ENCODE measurements at regions not wholly inside any gene's neighbourhood (a gene's known extent, or its start where the extent isn't known, plus 50 kb on each side); places are given as distances from the start of the nearest gene placed in this dataset.

- intact Hi-C loops (cut with micrococcal nuclease): no loop called here
- no peak overlapping the region for H3K4me2 ChIP-seq (ENCODE audit: insufficient read depth, low read length)
- no peak overlapping the region for H3K4me3 ChIP-seq (replicated peaks in 1 of 3; ENCODE audit: insufficient read depth in 1 of 3, low read depth in 1 of 3, low read length in 3 of 3)
- H2AFZ ChIP-seq (ENCODE audit: low read depth, low read length): no peak overlapping the region
- H3K27ac ChIP-seq (ENCODE audit: insufficient read depth, low read depth, low read length): no peak overlapping the region
- no peaks in the 10 kb centered on the region for H3K79me2 ChIP-seq (ENCODE audit: control insufficient read depth, insufficient read depth, low read length)
- H3K9me3 ChIP-seq (replicated peaks; ENCODE audit: control insufficient read depth, insufficient read depth, low read length): no peaks in the 10 kb centered on the region
- H3K9ac ChIP-seq (replicated peaks; ENCODE audit: extremely low read depth, insufficient read depth, low read length): no peak overlapping the region
- no peak for FAIRE-seq
- dilution Hi-C loops (cut with MboI; ENCODE audit: extremely low pct_ligation_motif_present, low sequenced_read_pairs): no loop called here
- DNase-seq (ENCODE audit: low read depth, low spot score): no peak
- H4K20me1 ChIP-seq (replicated peaks; ENCODE audit: control insufficient read depth, extremely low read depth, insufficient read depth, low read length): no peaks in the 10 kb centered on the region
- no peaks in the 10 kb centered on the region for H3K36me3 ChIP-seq (ENCODE audit: control insufficient read depth in 2 of 2, extremely low read depth in 1 of 2, insufficient read depth in 2 of 2, low read length in 2 of 2)
- H3K27me3 ChIP-seq (ENCODE audit: control insufficient read depth in 2 of 2, insufficient read depth in 2 of 2, low read length in 2 of 2): no peaks in the 10 kb centered on the region
- BruUV-seq (replicated peaks): no TSS peak
- TF ChIP-seq EZH2 (IDR thresholded peaks at IDR 0.05; ENCODE audit: borderline replicate concordance, low read depth, low read length, severe bottlenecking) (no peak), GATA2 (IDR thresholded peaks at IDR 0.05; ENCODE audit: insufficient read depth, insufficient read length, low read depth, low read length) (no peak), JUN (IDR thresholded peaks at IDR 0.05; ENCODE audit: borderline replicate concordance, insufficient read depth, insufficient read length, low read depth) (no peak), FOS (IDR thresholded peaks at IDR 0.05; ENCODE audit: borderline replicate concordance, insufficient read depth, low read length) (no peak), POLR2AphosphoS5 (IDR thresholded peaks at IDR 0.05; ENCODE audit: insufficient read depth, low read depth, low read length) (no peak), MYC (IDR thresholded peaks at IDR 0.05; ENCODE audit: low read depth, low read length) (no peak), POLR2A (IDR thresholded peaks at IDR 0.05; ENCODE audit: low read depth, low read length) (no peak)
- TF ChIP-seq, protein P1, sequence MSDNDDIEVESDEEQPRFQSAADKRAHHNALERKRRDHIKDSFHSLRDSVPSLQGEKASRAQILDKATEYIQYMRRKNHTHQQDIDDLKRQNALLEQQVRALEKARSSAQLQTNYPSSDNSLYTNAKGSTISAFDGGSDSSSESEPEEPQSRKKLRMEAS (IDR thresholded peaks at IDR 0.05; ENCODE audit: insufficient read depth, insufficient read length): no peak
- TF ChIP-seq, protein P2, sequence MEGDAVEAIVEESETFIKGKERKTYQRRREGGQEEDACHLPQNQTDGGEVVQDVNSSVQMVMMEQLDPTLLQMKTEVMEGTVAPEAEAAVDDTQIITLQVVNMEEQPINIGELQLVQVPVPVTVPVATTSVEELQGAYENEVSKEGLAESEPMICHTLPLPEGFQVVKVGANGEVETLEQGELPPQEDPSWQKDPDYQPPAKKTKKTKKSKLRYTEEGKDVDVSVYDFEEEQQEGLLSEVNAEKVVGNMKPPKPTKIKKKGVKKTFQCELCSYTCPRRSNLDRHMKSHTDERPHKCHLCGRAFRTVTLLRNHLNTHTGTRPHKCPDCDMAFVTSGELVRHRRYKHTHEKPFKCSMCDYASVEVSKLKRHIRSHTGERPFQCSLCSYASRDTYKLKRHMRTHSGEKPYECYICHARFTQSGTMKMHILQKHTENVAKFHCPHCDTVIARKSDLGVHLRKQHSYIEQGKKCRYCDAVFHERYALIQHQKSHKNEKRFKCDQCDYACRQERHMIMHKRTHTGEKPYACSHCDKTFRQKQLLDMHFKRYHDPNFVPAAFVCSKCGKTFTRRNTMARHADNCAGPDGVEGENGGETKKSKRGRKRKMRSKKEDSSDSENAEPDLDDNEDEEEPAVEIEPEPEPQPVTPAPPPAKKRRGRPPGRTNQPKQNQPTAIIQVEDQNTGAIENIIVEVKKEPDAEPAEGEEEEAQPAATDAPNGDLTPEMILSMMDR (IDR thresholded peaks at IDR 0.05; ENCODE audit: extremely low read depth in 1 of 2, insufficient read depth in 1 of 2, low read depth in 1 of 2, low read length in 2 of 2): no peak
- CTCF ChIA-PET: interaction anchor here (0.9 to 1.6 kb wide), 4 partner anchors 14 to 303 kb away, joined by 3 read pairs; no protein-coding TSS in a partner anchor
- H3K4me1 ChIP-seq (ENCODE audit: control insufficient read depth, extremely low read depth, insufficient read depth, low read length): peaks cover 2% of the 10 kb centered on the region
- no peaks in the 10 kb centered on the region for H3K9me1 ChIP-seq (replicated peaks; ENCODE audit: control insufficient read depth, extremely low read depth, insufficient read depth, low read length)
- POLR2A ChIA-PET: no interaction called here
Measured at GRCh38 chr15:31503758-31504461, 177.3 kb downstream of the KLF13 start.

All from endothelial cell of umbilical vein (primary cell).